NCI-H2196 (cell line): ENCODE measurements at regions not wholly inside any gene's neighbourhood (a gene's known extent, or its start where the extent isn't known, plus 50 kb on each side); places are given as distances from the start of the nearest gene placed in this dataset.

Source experiments
- DNase-seq: peaks from one replicate; lab custom pipeline; 2025; ENCODE audit not compliant: unreplicated experiment; lab: John Stamatoyannopoulos, UW

- DNase-seq = no peak
Measured at GRCh38 chr1:94646786-94647555, 105.4 kb upstream of the F3 start.

GRCh38 chr1:94646141-94646643 is 104.6 kb upstream of the F3 start:
- DNase-seq = no peak

- DNase-seq = no peak
Measured at GRCh38 chr1:94644352-94644751, 102.8 kb upstream of the F3 start.

DNA sequence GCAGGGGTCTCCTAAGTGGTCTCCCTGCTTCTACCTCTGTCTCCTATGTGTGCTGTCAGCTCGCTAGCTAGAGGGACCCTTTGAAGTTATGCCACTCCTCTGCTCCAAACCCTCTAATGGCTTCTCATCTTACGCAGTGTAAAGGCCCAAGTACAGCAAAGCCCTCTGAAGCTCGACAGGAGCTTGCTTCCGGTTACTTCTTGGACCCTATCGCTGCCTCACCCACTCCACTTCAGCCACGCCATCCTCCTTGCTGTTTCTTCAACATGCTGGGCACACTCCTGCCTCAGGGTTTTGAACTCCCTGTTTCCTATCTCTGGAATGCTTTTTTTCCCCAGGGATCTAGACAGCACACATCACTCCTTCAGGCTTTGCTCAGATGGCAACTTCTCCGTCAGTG is 102.3 kb upstream of the F3 start:
- no peak for DNase-seq

GRCh38 chr1:94642617-94643321 is 101.2 kb upstream of the F3 start:
- DNase-seq = no peak

- no peak for DNase-seq
Measured at GRCh38 chr1:94641990-94642389, 100.4 kb upstream of the F3 start.

GRCh38 chr1:94640125-94640524 is 98.6 kb upstream of the F3 start:
- no peak for DNase-seq

- no peak for DNase-seq
Measured at GRCh38 chr1:94637121-94637520, 95.6 kb upstream of the F3 start.

GRCh38 chr1:94636624-94637023 is 95.1 kb upstream of the F3 start:
- no peak for DNase-seq

- no peak for DNase-seq
Measured at GRCh38 chr1:94636100-94636499, 94.5 kb upstream of the F3 start.

DNA sequence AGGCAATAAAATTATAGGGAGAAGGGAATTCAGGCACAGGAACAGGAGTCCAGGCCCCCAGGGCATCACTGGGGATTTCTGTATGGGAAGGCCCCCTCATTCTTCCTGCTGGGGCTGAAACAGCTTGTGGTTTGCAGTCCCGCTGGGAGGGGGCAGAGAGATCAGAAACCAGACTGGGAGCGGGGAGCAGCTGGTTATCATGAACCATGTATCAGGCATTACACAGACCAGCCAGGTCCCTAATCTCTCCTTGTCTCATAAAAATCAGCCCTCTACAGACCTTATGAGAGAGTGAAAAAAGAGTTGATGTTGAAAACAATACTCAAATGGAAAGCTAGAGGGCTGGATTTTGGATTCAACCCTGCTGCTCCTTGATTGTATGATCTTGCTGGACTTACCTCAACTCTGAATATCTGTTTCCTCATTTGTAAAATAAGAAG is 93.4 kb upstream of the F3 start:
- no peak for DNase-seq

GRCh38 chr1:94633051-94633450 is 91.5 kb upstream of the F3 start:
- no peak for DNase-seq

GRCh38 chr1:94629259-94630181 is 88.0 kb upstream of the F3 start:
- DNase-seq = no peak

GRCh38 chr1:94628499-94628843 is 86.9 kb upstream of the F3 start:
- no peak for DNase-seq

- no peak for DNase-seq
Measured at GRCh38 chr1:94627771-94628498, 86.4 kb upstream of the F3 start.

GRCh38 chr1:94624203-94624602 is 82.6 kb upstream of the F3 start:
- no peak for DNase-seq

- no peak for DNase-seq
Measured at GRCh38 chr1:94623560-94624148, 82.1 kb upstream of the F3 start.

- DNase-seq = no peak
Measured at GRCh38 chr1:94622757-94623156, 81.2 kb upstream of the F3 start.

GRCh38 chr1:94621802-94622201 is 80.2 kb upstream of the F3 start:
- no peak for DNase-seq

DNA sequence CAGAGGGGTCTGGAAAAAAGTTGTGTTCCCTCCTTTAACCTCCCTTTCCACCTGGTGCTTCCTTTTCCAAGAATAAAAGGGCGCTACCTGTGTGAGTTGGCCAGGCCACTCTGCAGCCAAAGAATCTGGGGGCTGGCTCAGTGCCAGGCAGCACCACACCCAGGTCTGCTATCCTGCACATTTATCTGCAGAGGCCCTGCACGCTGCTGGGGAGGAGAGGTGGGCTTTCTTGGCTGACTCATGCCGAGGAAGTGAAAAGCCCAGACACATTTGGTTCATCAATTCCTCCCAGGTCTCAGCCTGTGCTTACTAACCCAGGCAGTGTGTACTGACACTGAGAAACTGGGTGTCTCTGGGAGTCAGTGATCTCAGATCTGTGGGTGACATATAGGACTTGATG is 79.8 kb upstream of the F3 start:
- no peak for DNase-seq
